ENCODE measurements at regions not wholly inside any gene's neighbourhood (a gene's known extent, or its start where the extent isn't known, plus 50 kb on each side); places are given as distances from the start of the nearest gene placed in this dataset.

GRCh38 chr3:197447057-197447456 lies 108.7 kb downstream of the BDH1 start:
- Histone ChIP-seq H3K4me3 (replicated peaks in 1 of 3; ENCODE audit: insufficient read depth in 1 of 3, low read depth in 1 of 3, low read length in 3 of 3) (no peak overlapping the region), H3K27ac (ENCODE audit: insufficient read depth, low read depth, low read length) (no peak overlapping the region), H3K79me2 (ENCODE audit: control insufficient read depth, insufficient read depth, low read length) (no peaks in the 10 kb centered on the region), H3K9ac (replicated peaks; ENCODE audit: extremely low read depth, insufficient read depth, low read length) (no peak overlapping the region), H4K20me1 (replicated peaks; ENCODE audit: control insufficient read depth, extremely low read depth, insufficient read depth, low read length) (no peaks in the 10 kb centered on the region), H3K4me2 (ENCODE audit: insufficient read depth, low read length) (no peak overlapping the region), H3K9me3 (replicated peaks; ENCODE audit: control insufficient read depth, insufficient read depth, low read length) (no peaks in the 10 kb centered on the region), H2AFZ (ENCODE audit: low read depth, low read length) (no peak overlapping the region), H3K27me3 (ENCODE audit: control insufficient read depth in 2 of 2, insufficient read depth in 2 of 2, low read length in 2 of 2) (peaks cover 0 to 4% of the 10 kb centered on the region in 2 experiments), H3K36me3 (ENCODE audit: control insufficient read depth in 2 of 2, extremely low read depth in 1 of 2, insufficient read depth in 2 of 2, low read length in 2 of 2) (no peaks in the 10 kb centered on the region), H3K4me1 (ENCODE audit: control insufficient read depth, extremely low read depth, insufficient read depth, low read length) (no peaks in the 10 kb centered on the region), H3K9me1 (replicated peaks; ENCODE audit: control insufficient read depth, extremely low read depth, insufficient read depth, low read length) (no peaks in the 10 kb centered on the region)
- dilution Hi-C loops (cut with MboI; ENCODE audit: extremely low pct_ligation_motif_present, low sequenced_read_pairs) = no loop called here
- ChIA-PET CTCF (interaction anchor here (0.9 kb wide), 1 partner anchor 55 kb away, joined by 3 read pairs; no protein-coding TSS in a partner anchor), POLR2A (no interaction called here)
- FAIRE-seq (no peak), DNase-seq (ENCODE audit: low read depth, low spot score) (no peak)
- intact Hi-C loops (cut with micrococcal nuclease) = no loop called here
- no TSS peak for BruUV-seq (replicated peaks)
- TF ChIP-seq POLR2A (IDR thresholded peaks at IDR 0.05; ENCODE audit: low read depth, low read length) (no peak), GATA2 (IDR thresholded peaks at IDR 0.05; ENCODE audit: insufficient read depth, insufficient read length, low read depth, low read length) (no peak), MYC (IDR thresholded peaks at IDR 0.05; ENCODE audit: low read depth, low read length) (no peak), POLR2AphosphoS5 (IDR thresholded peaks at IDR 0.05; ENCODE audit: insufficient read depth, low read depth, low read length) (no peak), EZH2 (IDR thresholded peaks at IDR 0.05; ENCODE audit: borderline replicate concordance, low read depth, low read length, severe bottlenecking) (no peak), CTCF (IDR thresholded peaks at IDR 0.05; ENCODE audit: extremely low read depth in 1 of 2, insufficient read depth in 1 of 2, low read depth in 1 of 2, low read length in 2 of 2) (no peak), JUN (IDR thresholded peaks at IDR 0.05; ENCODE audit: borderline replicate concordance, insufficient read depth, insufficient read length, low read depth) (no peak), FOS (IDR thresholded peaks at IDR 0.05; ENCODE audit: borderline replicate concordance, insufficient read depth, low read length) (no peak)
- TF ChIP-seq, protein P1, sequence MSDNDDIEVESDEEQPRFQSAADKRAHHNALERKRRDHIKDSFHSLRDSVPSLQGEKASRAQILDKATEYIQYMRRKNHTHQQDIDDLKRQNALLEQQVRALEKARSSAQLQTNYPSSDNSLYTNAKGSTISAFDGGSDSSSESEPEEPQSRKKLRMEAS (IDR thresholded peaks at IDR 0.05; ENCODE audit: insufficient read depth, insufficient read length) = no peak

Measured in endothelial cell of umbilical vein (primary cell).